ENCODE measurements at regions not wholly inside any gene's neighbourhood (a gene's known extent, or its start where the extent isn't known, plus 50 kb on each side); places are given as distances from the start of the nearest gene placed in this dataset.

GRCh38 chr10:36331121-36331520 is 689.0 kb upstream of the FZD8 start:
- no peak for TF ChIP-seq YY1 (IDR thresholded peaks at IDR 0.05; ENCODE audit: insufficient read depth, insufficient read length)
- no peak for TF ChIP-seq ZNF274 (IDR thresholded peaks at IDR 0.05; ENCODE audit: low read depth, low read length)

Data from NT2/D1 (cell line).